Fibroblast of the aortic adventitia (primary cell): ENCODE measurements at regions not wholly inside any gene's neighbourhood (a gene's known extent, or its start where the extent isn't known, plus 50 kb on each side); places are given as distances from the start of the nearest gene placed in this dataset.
"Not testable (repeated sequence)": the region's sequence is repeated elsewhere in the genome, so short reads cannot be mapped to it uniquely, and the experiment has no call there.

Experiments used
- DNase-seq: peaks from one replicate; pipeline ENCODE4 v3.0.0-alpha.2; 2010; ENCODE audit warnings: low read depth
- H3K4me3 ChIP-seq: 2 replicates; pipeline ENCODE4 v1.5.1; 2011; ENCODE audit warnings: low read depth, mild to moderate bottlenecking, control low read depth, low read length, moderate library complexity
- CTCF ChIP-seq: IDR thresholded peaks from 2 replicates; pipeline ENCODE4 v1.5.1; 2011; ENCODE audit warnings: mild to moderate bottlenecking, low read length, control low read depth, inconsistent platforms; ENCODE audit not compliant: insufficient read depth

GRCh38 chr13:37293295-37293694 is 187.8 kb upstream of the CSNK1A1L start:
- no peak for TF ChIP-seq CTCF
- no peak for DNase-seq
- no peak overlapping the region for H3K4me3 ChIP-seq

GRCh38 chr13:37290716-37291505 is 185.4 kb upstream of the CSNK1A1L start:
- TF ChIP-seq CTCF = no peak
- DNase-seq = no peak
- no peak overlapping the region for H3K4me3 ChIP-seq

- TF ChIP-seq CTCF = no peak
- no peak overlapping the region for H3K4me3 ChIP-seq
- DNase-seq = no peak
These were observed 183.9 kb upstream of the CSNK1A1L start for GRCh38 chr13:37289212-37289935.

- no peak for TF ChIP-seq CTCF
- no peak overlapping the region for H3K4me3 ChIP-seq
- DNase-seq = no peak
These were observed 182.7 kb upstream of the CSNK1A1L start for GRCh38 chr13:37288057-37288720.

GRCh38 chr13:37280231-37280630 is 174.8 kb upstream of the CSNK1A1L start:
- not testable (repeated sequence) for DNase-seq, H3K4me3 ChIP-seq

- peak; percentile 74 for DNase-seq
- no peak overlapping the region for H3K4me3 ChIP-seq
- TF ChIP-seq CTCF = no peak
These were observed 172.1 kb upstream of the CSNK1A1L start for GRCh38 chr13:37277435-37278144.
